ENCODE measurements at regions not wholly inside any gene's neighbourhood (a gene's known extent, or its start where the extent isn't known, plus 50 kb on each side); places are given as distances from the start of the nearest gene placed in this dataset.

- H3K4me3 Mint-ChIP-seq, result no peak overlapping the region
- H3K4me1 Mint-ChIP-seq (ENCODE audit: unreplicated experiment), result peaks cover 15% of the 10 kb centered on the region
- no peak overlapping the region for H3K27ac Mint-ChIP-seq
- H3K9me3 Mint-ChIP-seq, result peaks cover 4% of the 10 kb centered on the region
- TF ChIP-seq, protein P1, sequence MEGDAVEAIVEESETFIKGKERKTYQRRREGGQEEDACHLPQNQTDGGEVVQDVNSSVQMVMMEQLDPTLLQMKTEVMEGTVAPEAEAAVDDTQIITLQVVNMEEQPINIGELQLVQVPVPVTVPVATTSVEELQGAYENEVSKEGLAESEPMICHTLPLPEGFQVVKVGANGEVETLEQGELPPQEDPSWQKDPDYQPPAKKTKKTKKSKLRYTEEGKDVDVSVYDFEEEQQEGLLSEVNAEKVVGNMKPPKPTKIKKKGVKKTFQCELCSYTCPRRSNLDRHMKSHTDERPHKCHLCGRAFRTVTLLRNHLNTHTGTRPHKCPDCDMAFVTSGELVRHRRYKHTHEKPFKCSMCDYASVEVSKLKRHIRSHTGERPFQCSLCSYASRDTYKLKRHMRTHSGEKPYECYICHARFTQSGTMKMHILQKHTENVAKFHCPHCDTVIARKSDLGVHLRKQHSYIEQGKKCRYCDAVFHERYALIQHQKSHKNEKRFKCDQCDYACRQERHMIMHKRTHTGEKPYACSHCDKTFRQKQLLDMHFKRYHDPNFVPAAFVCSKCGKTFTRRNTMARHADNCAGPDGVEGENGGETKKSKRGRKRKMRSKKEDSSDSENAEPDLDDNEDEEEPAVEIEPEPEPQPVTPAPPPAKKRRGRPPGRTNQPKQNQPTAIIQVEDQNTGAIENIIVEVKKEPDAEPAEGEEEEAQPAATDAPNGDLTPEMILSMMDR (conservative IDR thresholded peaks at IDR 0.05), result no peak
- H3K27me3 Mint-ChIP-seq, result peaks cover 5% of the 10 kb centered on the region
- H3K36me3 Mint-ChIP-seq, result no peaks in the 10 kb centered on the region
- DNase-seq (ENCODE audit: extremely low spot score, unreplicated experiment), result no peak
These were observed 177.4 kb upstream of the XYLT1 start for GRCh38 chr16:17647879-17648872.

DNA sequence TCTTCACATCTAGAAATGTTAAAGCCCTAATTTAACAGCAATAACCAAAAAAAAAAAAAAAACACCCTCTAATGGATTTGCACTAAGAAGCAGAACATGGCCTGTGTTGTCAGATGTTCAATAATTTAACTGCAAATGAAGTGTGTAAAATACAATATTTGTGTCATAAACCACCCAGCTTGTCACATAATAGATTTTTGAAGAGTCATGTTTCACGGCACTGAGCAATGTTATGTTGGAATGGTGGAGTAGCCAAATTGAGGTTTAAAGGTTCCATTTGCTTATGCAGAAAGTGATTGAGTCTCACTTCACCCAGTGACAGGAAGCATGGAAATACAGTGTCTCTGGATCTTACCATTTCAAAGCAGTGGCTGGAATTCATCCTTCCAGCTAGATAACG, 173.2 kb upstream of the XYLT1 start:
- H3K4me3 Mint-ChIP-seq, result no peak overlapping the region
- peaks cover 4% of the 10 kb centered on the region for H3K9me3 Mint-ChIP-seq
- no peaks in the 10 kb centered on the region for H3K36me3 Mint-ChIP-seq
- no peaks in the 10 kb centered on the region for H3K27me3 Mint-ChIP-seq
- H3K4me1 Mint-ChIP-seq (ENCODE audit: unreplicated experiment), result peaks cover 8% of the 10 kb centered on the region
- TF ChIP-seq, protein P1 (conservative IDR thresholded peaks at IDR 0.05), result no peak
- DNase-seq (ENCODE audit: extremely low spot score, unreplicated experiment), result no peak
- H3K27ac Mint-ChIP-seq, result no peak overlapping the region

DNA sequence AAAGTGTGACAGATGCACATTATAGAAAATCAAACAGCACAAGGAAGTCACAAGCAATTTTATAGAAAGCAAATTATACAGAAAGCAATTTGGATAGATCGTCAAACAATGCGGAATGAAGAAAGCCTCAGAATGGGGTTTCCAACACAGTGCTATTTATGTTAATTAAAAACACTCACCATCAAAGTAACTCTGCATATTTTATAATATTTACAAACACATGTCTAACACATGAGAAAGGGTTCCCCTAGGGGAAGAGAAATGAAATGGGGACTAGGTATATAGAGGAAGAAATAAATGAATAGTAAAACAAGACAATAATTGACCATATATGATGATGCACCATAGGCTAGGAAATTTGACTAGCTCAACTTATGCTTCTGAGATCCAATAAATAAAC, 171.2 kb upstream of the XYLT1 start:
- TF ChIP-seq, protein P1 (conservative IDR thresholded peaks at IDR 0.05), result no peak
- no peak for DNase-seq (ENCODE audit: extremely low spot score, unreplicated experiment)
- peaks cover 4% of the 10 kb centered on the region for H3K9me3 Mint-ChIP-seq
- H3K27me3 Mint-ChIP-seq, result no peaks in the 10 kb centered on the region
- H3K4me3 Mint-ChIP-seq, result no peak overlapping the region
- H3K27ac Mint-ChIP-seq, result no peak overlapping the region
- no peaks in the 10 kb centered on the region for H3K36me3 Mint-ChIP-seq
- no peaks in the 10 kb centered on the region for H3K4me1 Mint-ChIP-seq (ENCODE audit: unreplicated experiment)

DNA sequence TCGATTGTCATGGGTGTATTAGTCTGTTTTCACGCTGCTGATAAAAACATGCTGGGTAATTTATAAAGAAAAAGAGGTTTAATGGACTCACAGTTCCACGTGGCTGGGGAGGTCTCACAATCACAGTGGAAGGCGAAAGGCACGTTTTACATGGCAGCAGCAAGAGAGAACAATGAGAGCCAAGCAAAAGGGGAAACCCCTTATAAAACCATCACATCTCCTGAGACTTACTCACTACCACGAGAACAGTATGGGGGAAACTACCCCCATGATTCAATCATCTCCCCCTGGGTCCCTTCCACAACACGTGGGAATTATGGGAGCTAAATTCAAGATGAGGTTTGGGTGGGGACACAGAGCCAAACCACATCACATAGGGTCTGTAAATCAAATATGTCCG, 167.4 kb upstream of the XYLT1 start:
- Mint-ChIP-seq H3K36me3 (no peaks in the 10 kb centered on the region), H3K4me3 (no peak overlapping the region), H3K9me3 (no peaks in the 10 kb centered on the region), H3K4me1 (ENCODE audit: unreplicated experiment) (no peaks in the 10 kb centered on the region), H3K27ac (no peak overlapping the region), H3K27me3 (no peaks in the 10 kb centered on the region)
- TF ChIP-seq, protein P1 (conservative IDR thresholded peaks at IDR 0.05), result no peak
- no peak for DNase-seq (ENCODE audit: extremely low spot score, unreplicated experiment)

GRCh38 chr16:17635183-17635582, 164.4 kb upstream of the XYLT1 start:
- H3K27ac Mint-ChIP-seq, result no peak overlapping the region

More at GRCh38 chr16:17635183-17635582, 164.4 kb upstream of the XYLT1 start:
- Mint-ChIP-seq H3K36me3 (no peaks in the 10 kb centered on the region), H3K4me3 (no peak overlapping the region), H3K9me3 (no peaks in the 10 kb centered on the region), H3K27me3 (no peaks in the 10 kb centered on the region), H3K4me1 (ENCODE audit: unreplicated experiment) (no peaks in the 10 kb centered on the region)
- no peak for DNase-seq (ENCODE audit: extremely low spot score, unreplicated experiment)
- TF ChIP-seq, protein P1 (conservative IDR thresholded peaks at IDR 0.05), result no peak

Measured in type B pancreatic cell (in vitro differentiated cells).